ENCODE measurements at regions not wholly inside any gene's neighbourhood (a gene's known extent, or its start where the extent isn't known, plus 50 kb on each side); places are given as distances from the start of the nearest gene placed in this dataset.

- TF ChIP-seq CTCF (IDR thresholded peaks at IDR 0.05), result no peak
- Mint-ChIP-seq H3K4me3 (no peak overlapping the region), H3K27ac (no peak overlapping the region), H3K9me3 (no peaks in the 10 kb centered on the region), H3K36me3 (ENCODE audit: low read depth) (no peaks in the 10 kb centered on the region), H3K4me1 (ENCODE audit: low read depth) (peaks cover 5% of the 10 kb centered on the region), H3K27me3 (no peaks in the 10 kb centered on the region)
- no peak overlapping the region for H3K27ac ChIP-seq (ENCODE audit: low read depth in 1 of 2, low read length in 2 of 2)
- ATAC-seq (ENCODE audit: poor library complexity) (no peak), DNase-seq (no peak)
- H3K9me3 ChIP-seq (ENCODE audit: control insufficient read depth in 1 of 2, insufficient read depth in 1 of 2, low read length in 2 of 2), result no peaks in the 10 kb centered on the region
- intact Hi-C loops (cut with DNase I, micrococcal nuclease), result no loop called here
- CTCF ChIA-PET, result no interaction called here
- no peak overlapping the region for H3K4me3 ChIP-seq (ENCODE audit: low read length)
- H3K4me1 ChIP-seq (ENCODE audit: insufficient read depth, low read length), result no peaks in the 10 kb centered on the region
- POLR2A ChIA-PET, result no interaction called here
- H3K36me3 ChIP-seq (ENCODE audit: insufficient read depth, low read length), result no peaks in the 10 kb centered on the region
- no peaks in the 10 kb centered on the region for H3K27me3 ChIP-seq (ENCODE audit: control insufficient read depth in 1 of 2, insufficient read depth in 2 of 2, low read length in 2 of 2)
Observed at GRCh38 chr1:114320586-114320985, 166.9 kb upstream of the SYT6 start.

DNA sequence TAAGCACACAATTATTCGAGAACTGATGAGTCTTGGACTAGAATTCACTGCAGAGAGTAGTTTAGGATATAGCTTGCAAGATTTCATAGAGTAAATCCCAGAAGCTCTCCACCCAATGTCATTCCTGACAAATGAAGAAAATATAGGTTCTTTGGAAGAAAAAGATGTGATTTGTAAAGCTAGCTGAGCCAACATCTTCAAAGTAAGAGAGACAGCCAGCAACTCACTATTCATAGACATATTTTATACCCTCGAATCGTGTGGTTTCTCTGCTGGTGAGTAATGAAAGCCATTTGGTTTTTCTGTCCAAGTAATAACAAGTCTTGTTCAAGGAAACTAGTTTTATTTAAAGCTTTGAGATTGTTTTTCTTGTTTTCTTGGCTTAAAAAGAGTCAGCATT, 165.7 kb upstream of the SYT6 start:
- no peak overlapping the region for H3K4me3 Mint-ChIP-seq
- ChIA-PET CTCF (interaction anchor here (1.1 kb wide), 1 partner anchor 18 kb away, joined by 3 read pairs; no protein-coding TSS in a partner anchor), POLR2A (interaction anchor here (1.7 kb wide), 1 partner anchor 22 kb away, joined by 4 read pairs; no protein-coding TSS in a partner anchor)
- H3K9me3 ChIP-seq (ENCODE audit: control insufficient read depth in 1 of 2, insufficient read depth in 1 of 2, low read length in 2 of 2), result no peaks in the 10 kb centered on the region
- no peaks in the 10 kb centered on the region for H3K27me3 Mint-ChIP-seq
- intact Hi-C loops (cut with DNase I, micrococcal nuclease), result no loop called here
- no peaks in the 10 kb centered on the region for H3K27me3 ChIP-seq (ENCODE audit: control insufficient read depth in 1 of 2, insufficient read depth in 2 of 2, low read length in 2 of 2)
- DNase-seq (no peak), ATAC-seq (ENCODE audit: poor library complexity) (no peak)
- H3K36me3 ChIP-seq (ENCODE audit: insufficient read depth, low read length), result no peaks in the 10 kb centered on the region
- H3K9me3 Mint-ChIP-seq, result no peaks in the 10 kb centered on the region
- H3K4me1 Mint-ChIP-seq (ENCODE audit: low read depth), result peaks cover 5% of the 10 kb centered on the region
- TF ChIP-seq CTCF (IDR thresholded peaks at IDR 0.05), result no peak
- H3K27ac ChIP-seq (ENCODE audit: low read depth in 1 of 2, low read length in 2 of 2), result no peak overlapping the region
- H3K4me1 ChIP-seq (ENCODE audit: insufficient read depth, low read length), result no peaks in the 10 kb centered on the region
- H3K36me3 Mint-ChIP-seq (ENCODE audit: low read depth), result no peaks in the 10 kb centered on the region
- no peak overlapping the region for H3K27ac Mint-ChIP-seq
- H3K4me3 ChIP-seq (ENCODE audit: low read length), result no peak overlapping the region

DNA sequence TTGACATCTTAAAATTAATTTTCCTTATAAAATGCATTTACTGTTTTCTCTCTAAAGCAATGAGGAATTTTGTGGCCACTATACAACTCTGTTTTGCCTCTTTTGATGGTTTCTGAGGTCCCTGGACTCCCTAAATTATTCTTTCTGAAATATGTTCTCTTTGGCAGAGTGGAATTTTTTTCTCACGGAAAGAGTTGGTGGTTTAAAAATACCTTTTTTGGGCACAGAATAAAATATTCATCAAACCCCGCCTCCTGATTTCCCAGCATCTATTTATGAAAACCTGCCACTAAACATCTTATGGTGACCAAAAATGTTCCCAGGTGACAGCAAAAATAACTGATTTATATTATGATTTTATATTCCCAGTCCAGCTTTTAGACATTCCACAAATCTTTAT, 165.3 kb upstream of the SYT6 start:
- intact Hi-C loops (cut with DNase I, micrococcal nuclease), result no loop called here
- ChIA-PET POLR2A (interaction anchor here (1.7 kb wide), 1 partner anchor 23 kb away, joined by 4 read pairs; no protein-coding TSS in a partner anchor), CTCF (interaction anchor here (1.1 to 1.6 kb wide), 2 partner anchors 18 to 28 kb away, joined by 3 read pairs; no protein-coding TSS in a partner anchor)
- H3K27me3 ChIP-seq (ENCODE audit: control insufficient read depth in 1 of 2, insufficient read depth in 2 of 2, low read length in 2 of 2), result no peaks in the 10 kb centered on the region
- no peak for ATAC-seq (ENCODE audit: poor library complexity)
- no peaks in the 10 kb centered on the region for H3K4me1 ChIP-seq (ENCODE audit: insufficient read depth, low read length)
- no peaks in the 10 kb centered on the region for H3K36me3 Mint-ChIP-seq (ENCODE audit: low read depth)
- no peak overlapping the region for H3K27ac Mint-ChIP-seq
- no peaks in the 10 kb centered on the region for H3K36me3 ChIP-seq (ENCODE audit: insufficient read depth, low read length)
- H3K9me3 Mint-ChIP-seq, result no peaks in the 10 kb centered on the region
- H3K4me1 Mint-ChIP-seq (ENCODE audit: low read depth), result peaks cover 5% of the 10 kb centered on the region
- no peak overlapping the region for H3K4me3 ChIP-seq (ENCODE audit: low read length)
- TF ChIP-seq CTCF (IDR thresholded peaks at IDR 0.05), result no peak
- H3K27ac ChIP-seq (ENCODE audit: low read depth in 1 of 2, low read length in 2 of 2), result no peak overlapping the region
- H3K4me3 Mint-ChIP-seq, result no peak overlapping the region
- H3K27me3 Mint-ChIP-seq, result no peaks in the 10 kb centered on the region
- no peaks in the 10 kb centered on the region for H3K9me3 ChIP-seq (ENCODE audit: control insufficient read depth in 1 of 2, insufficient read depth in 1 of 2, low read length in 2 of 2)
- DNase-seq, result no peak
